Stimulated activated CD4-positive, alpha-beta T cell treated with anti-CD3 and anti-CD28 coated beads, Interleukin-2, amount 100 ng/mL, for 48 hours (primary cell): ENCODE measurements at regions not wholly inside any gene's neighbourhood (a gene's known extent, or its start where the extent isn't known, plus 50 kb on each side); places are given as distances from the start of the nearest gene placed in this dataset.

ENCODE experiments used
- DNase-seq, 2 donors: peaks; one replicate each; pipeline ENCODE4 v3.0.0-alpha.2; 2020

- no peak for DNase-seq
These were observed 51.5 kb upstream of the ANO4 start for GRCh38 chr12:100743060-100743459.
